HCT116 (cell line): ENCODE measurements at regions not wholly inside any gene's neighbourhood (a gene's known extent, or its start where the extent isn't known, plus 50 kb on each side); places are given as distances from the start of the nearest gene placed in this dataset.

ENCODE experiments used
- ATAC-seq: fragments of 200-7000 bp; cut with Tn5 transposase; 2 replicates; pipeline ENCODE4 v1.9.1; 2020; ENCODE audit warnings: mild to moderate bottlenecking, moderate library complexity
- BruUV-seq: library from RNA; stranded (reverse); fragments of 400-500 nt; replicated peaks from 2 replicates; lab custom pipeline; 2021; lab: Mats Ljungman, UMichigan
- CTCF ChIA-PET: fragments of 300-600 bp; sonication (Branson Sonifier 250); formaldehyde crosslinking; loops from one replicate; lab custom pipeline; 2021; ENCODE audit warnings: antibody characterized with exemption; lab: Charles Lee
- POLR2A ChIA-PET: fragments of 300-600, 350-600 bp; sonication (Branson Sonifier 250); formaldehyde crosslinking; loops from one replicate; lab custom pipeline; 2021; ENCODE audit warnings: antibody characterized with exemption; lab: Charles Lee
- RAD21 ChIA-PET, 2 experiments: fragments of 300-600 bp; sonication (Branson Sonifier 250); formaldehyde crosslinking; loops; one replicate each; lab custom pipeline; 2023; ENCODE audit warnings: low total read pairs in 2 of 2; ENCODE audit not compliant: uncharacterized antibody in 2 of 2, unreplicated experiment in 2 of 2, low non-redundant PET in 1 of 2; lab: Charles Lee
- DNase-seq: peaks from one replicate; pipeline ENCODE4 v3.0.0-alpha.2; 2010; ENCODE audit warnings: low read depth, low spot score
- H2AFZ ChIP-seq: fragments of 200-600 bp; shearing (Covaris generic), sonication (generic); 2 replicates; pipeline ENCODE4 v1.6.1; 2017; ENCODE audit warnings: low read depth, mixed run types, mixed read lengths, antibody characterized with exemption, low read length; ENCODE audit not compliant: poor library complexity, severe bottlenecking
- H3K27ac ChIP-seq: 2 replicates; pipeline ENCODE4 v1.5.1; 2012; ENCODE audit warnings: low read depth, low read length
- H3K27me3 ChIP-seq: fragments of 200-600 bp; sonication (generic); 2 replicates; pipeline ENCODE4 v1.6.1; 2016; ENCODE audit warnings: mixed run types, low read length, mixed read lengths; ENCODE audit not compliant: insufficient read depth
- H3K36me3 ChIP-seq, 2 experiments: fragments of 200-500 bp in 1 of 2; fragments of 200-600 bp in 1 of 2; sonication (Bioruptor generic) in 1 of 2; sonication (generic) in 1 of 2; 2 replicates each; pipeline versions ENCODE4 v1.5.1 to v1.6.1; 2014 to 2016; ENCODE audit warnings: low read length in 2 of 2, inconsistent platforms in 1 of 2, mixed read lengths in 1 of 2, mixed run types in 1 of 2; ENCODE audit not compliant: insufficient read depth in 2 of 2, control insufficient read depth in 1 of 2
- H3K4me1 ChIP-seq, 2 experiments: fragments of 200-600 bp in 1 of 2; sonication (generic) in 1 of 2; 2 replicates each; pipeline versions ENCODE4 v1.5.1 to v1.6.1; 2012 to 2017; ENCODE audit warnings: low read length in 2 of 2, inconsistent platforms in 1 of 2, mild to moderate bottlenecking in 1 of 2, mixed read lengths in 1 of 2, mixed run types in 1 of 2, moderate library complexity in 1 of 2; ENCODE audit not compliant: insufficient read depth in 2 of 2, control insufficient read depth in 1 of 2
- H3K4me2 ChIP-seq: fragments of 200-600 bp; sonication (generic); 2 replicates; pipeline ENCODE4 v1.6.1; 2017; ENCODE audit warnings: mixed run types, low read length, mixed read lengths
- H3K4me3 ChIP-seq, 2 experiments: fragments of 200-600 bp in 1 of 2; sonication (generic) in 1 of 2; replicated peaks in 1 of 2; 2 replicates each; pipeline ENCODE4 v1.5.1; 2011 to 2016; ENCODE audit warnings: low read length in 2 of 2, control low read depth in 1 of 2, low read depth in 1 of 2, mild to moderate bottlenecking in 1 of 2, mixed read lengths in 1 of 2, mixed run types in 1 of 2
- H3K79me2 ChIP-seq: fragments of 200-600 bp; sonication (generic); 2 replicates; pipeline ENCODE4 v1.6.1; 2017; ENCODE audit warnings: mild to moderate bottlenecking, mixed run types, low read length, moderate library complexity, mixed read lengths; ENCODE audit not compliant: insufficient read depth
- H3K9ac ChIP-seq: fragments of 200-600 bp; sonication (generic); 2 replicates; pipeline ENCODE4 v1.6.1; 2016; ENCODE audit warnings: low read length, mixed read lengths
- H3K9me2 ChIP-seq: fragments of 200-600 bp; sonication (generic), shearing (Covaris generic); 2 replicates; pipeline ENCODE4 v1.6.1; 2017; ENCODE audit warnings: mixed run types, mild to moderate bottlenecking, moderate library complexity; ENCODE audit not compliant: insufficient read depth
- H3K9me3 ChIP-seq, 2 experiments: fragments of 200-500 bp in 1 of 2; fragments of 200-600 bp in 1 of 2; sonication (Bioruptor generic) in 1 of 2; sonication (generic) in 1 of 2; 2 replicates each; pipeline ENCODE4 v1.6.1; 2014 to 2017; ENCODE audit warnings: low read length in 2 of 2, mixed read lengths in 2 of 2, inconsistent platforms in 1 of 2, low read depth in 1 of 2, mild to moderate bottlenecking in 1 of 2, mixed run types in 1 of 2, moderate library complexity in 1 of 2; ENCODE audit not compliant: control insufficient read depth in 1 of 2, insufficient read depth in 1 of 2
- H4K20me1 ChIP-seq: fragments of 200-600 bp; sonication (generic), shearing (Covaris generic); 2 replicates; pipeline ENCODE4 v1.6.1; 2017; ENCODE audit warnings: mixed run types, mild to moderate bottlenecking, moderate library complexity; ENCODE audit not compliant: insufficient read depth
- CBX3 ChIP-seq: IDR thresholded peaks from 2 replicates; pipeline ENCODE4 v1.6.1; 2012; ENCODE audit warnings: low read depth
- CEBPB ChIP-seq: IDR thresholded peaks from 2 replicates; pipeline ENCODE4 v1.6.1; 2012; ENCODE audit warnings: low read depth
- CTCF ChIP-seq, 3 experiments: fragments of 200-600 bp in 1 of 3; sonication (generic) in 1 of 3; IDR thresholded peaks in 2 of 3; conservative IDR thresholded peaks in 1 of 3; 2 replicates each; pipeline ENCODE4 v1.5.1; 2012 to 2017; ENCODE audit warnings: low read depth in 2 of 3, low read length in 2 of 3, antibody characterized with exemption in 1 of 3, borderline replicate concordance in 1 of 3, control low read depth in 1 of 3, mild to moderate bottlenecking in 1 of 3, mixed read lengths in 1 of 3, mixed run types in 1 of 3, moderate library complexity in 1 of 3; ENCODE audit not compliant: insufficient read depth in 1 of 3
- EGR1 ChIP-seq: IDR thresholded peaks from 2 replicates; pipeline ENCODE4 v1.6.1; 2012; ENCODE audit warnings: low read depth
- EZH2 ChIP-seq: fragments of 200-600 bp; sonication (generic); IDR thresholded peaks from 2 replicates; pipeline ENCODE4 v1.6.1; 2017; ENCODE audit warnings: antibody characterized with exemption, mixed run types
- EZH2phosphoT487 ChIP-seq: fragments of 200-600 bp; IDR thresholded peaks from 2 replicates; pipeline ENCODE4 v1.6.1; 2018; ENCODE audit warnings: antibody characterized with exemption, borderline replicate concordance
- FOSL1 ChIP-seq: IDR thresholded peaks from 2 replicates; pipeline ENCODE4 v1.6.1; 2012; ENCODE audit warnings: low read depth
- POLR2AphosphoS5 ChIP-seq: IDR thresholded peaks from 2 replicates; pipeline ENCODE4 v1.6.1; 2011; ENCODE audit warnings: mild to moderate bottlenecking, low read depth, low read length, moderate library complexity
- RAD21 ChIP-seq: IDR thresholded peaks from 2 replicates; pipeline ENCODE4 v1.6.1; 2012; ENCODE audit warnings: low read depth, mild to moderate bottlenecking
- SIN3A ChIP-seq: IDR thresholded peaks from 2 replicates; pipeline ENCODE4 v1.6.1; 2012; ENCODE audit warnings: low read depth
- SRF ChIP-seq: IDR thresholded peaks from 2 replicates; pipeline ENCODE4 v1.6.1; 2012; ENCODE audit warnings: low read depth
- TCF7L2 ChIP-seq: IDR thresholded peaks from 2 replicates; pipeline ENCODE4 v1.7.0; 2011; ENCODE audit warnings: borderline replicate concordance, inconsistent platforms; ENCODE audit not compliant: insufficient read depth, insufficient read length; ENCODE audit errors: extremely low read depth
- YY1 ChIP-seq: IDR thresholded peaks from 2 replicates; pipeline ENCODE4 v1.6.1; 2011; ENCODE audit warnings: low read length, low read depth, moderate library complexity, mild to moderate bottlenecking; ENCODE audit not compliant: insufficient replicate concordance; ENCODE audit errors: extremely low read depth
- ZNF274 ChIP-seq: fragments of 200-500 bp; sonication (Bioruptor generic); IDR thresholded peaks from 2 replicates; pipeline ENCODE4 v1.6.1; 2014; ENCODE audit warnings: mild to moderate bottlenecking, low read depth, low read length, inconsistent platforms
- intact Hi-C: fragments of 100-400 bp; cut with micrococcal nuclease; formaldehyde crosslinking; loops from 2 replicates; pipeline ENCODE4 v1.10.0; 2022

GRCh38 chr4:177229331-177229730 lies 80.3 kb upstream of the NEIL3 start:
- Histone ChIP-seq H3K9me3 (no peaks in the 10 kb centered on the region), H3K36me3 (no peaks in the 10 kb centered on the region), H3K4me3 (no peak overlapping the region), H3K9ac (no peak overlapping the region), H3K9me2 (no peaks in the 10 kb centered on the region)
- POLR2A ChIA-PET: no interaction called here
- no TSS peak for BruUV-seq
- CTCF ChIA-PET: no interaction called here
- intact Hi-C loops: no loop called here
- no peak for ATAC-seq
- no peak for TF ChIP-seq EZH2phosphoT487
- TF ChIP-seq EZH2: no peak
- TF ChIP-seq SIN3A: no peak
- TF ChIP-seq CTCF (IDR thresholded peaks at IDR 0.05 in 2 of 3, conservative IDR thresholded peaks at IDR 0.05 in 1 of 3; ENCODE audit: borderline replicate concordance in 1 of 3, insufficient read depth in 1 of 3, low read depth in 2 of 3, low read length in 2 of 3): no peak
- TF ChIP-seq SRF: no peak
- no peak for TF ChIP-seq ZNF274
- TF ChIP-seq CBX3: no peak
- no peak for TF ChIP-seq FOSL1
- no peak for TF ChIP-seq EGR1
- TF ChIP-seq RAD21: no peak
- no peak for TF ChIP-seq CEBPB
- no peak for TF ChIP-seq TCF7L2
- no peak for TF ChIP-seq POLR2AphosphoS5
- TF ChIP-seq YY1: no peak
- TF ChIP-seq, all 23 proteins: peak for 0
- Histone ChIP-seq H3K27ac (no peak overlapping the region), H3K27me3 (no peaks in the 10 kb centered on the region), H3K4me2 (no peak overlapping the region), H2AFZ (no peak overlapping the region), H3K79me2 (no peaks in the 10 kb centered on the region), H3K4me1 (no peaks in the 10 kb centered on the region), H4K20me1 (no peaks in the 10 kb centered on the region)
- RAD21 ChIA-PET: no interaction called here
- no peak for DNase-seq
